Parathyroid adenoma (tissue), 2 donors: ENCODE measurements at regions not wholly inside any gene's neighbourhood (a gene's known extent, or its start where the extent isn't known, plus 50 kb on each side); places are given as distances from the start of the nearest gene placed in this dataset.

ENCODE experiments used
- H2AFZ ChIP-seq: fragments of 300-600 bp; sonication (generic); one replicate; pipeline ENCODE4 v1.7.0; 2017; ENCODE audit warnings: antibody characterized with exemption, mild to moderate bottlenecking
- H3K27ac ChIP-seq: fragments of 300-600 bp; sonication (generic); one replicate; pipeline ENCODE4 v1.7.0; 2017
- H3K27me3 ChIP-seq: fragments of 300-600 bp; sonication (generic); one replicate; pipeline ENCODE4 v1.7.0; 2017; ENCODE audit warnings: low read length; ENCODE audit not compliant: control insufficient read depth, insufficient read depth
- H3K36me3 ChIP-seq: fragments of 300-600 bp; sonication (generic); one replicate; pipeline ENCODE4 v1.7.0; 2017; ENCODE audit warnings: low read length; ENCODE audit not compliant: control insufficient read depth, insufficient read depth
- H3K4me1 ChIP-seq: fragments of 300-600 bp; sonication (generic); one replicate; pipeline ENCODE4 v1.7.0; 2017; ENCODE audit warnings: control low read depth
- H3K4me2 ChIP-seq: fragments of 300-600 bp; sonication (generic); one replicate; pipeline ENCODE4 v1.7.0; 2017; ENCODE audit warnings: low read length
- H3K4me3 ChIP-seq: fragments of 300-600 bp; sonication (generic); one replicate; pipeline ENCODE4 v1.7.0; 2017; ENCODE audit warnings: low read depth, low read length
- H3K79me2 ChIP-seq: fragments of 300-600 bp; sonication (generic); one replicate; pipeline ENCODE4 v1.7.0; 2017; ENCODE audit warnings: control low read depth
- H3K9ac ChIP-seq: fragments of 300-600 bp; sonication (generic); one replicate; pipeline ENCODE4 v1.7.0; 2017; ENCODE audit warnings: mild to moderate bottlenecking
- H3K9me3 ChIP-seq: fragments of 300-600 bp; sonication (generic); one replicate; pipeline ENCODE4 v1.7.0; 2017; ENCODE audit warnings: low read length; ENCODE audit not compliant: control insufficient read depth
- TF ChIP-seq, protein P1 (sequence below): fragments of 300-600 bp; sonication (generic); IDR thresholded peaks from one replicate; pipeline ENCODE4 v1.7.0; 2017; ENCODE audit warnings: antibody characterized with exemption, mild to moderate bottlenecking
- donor health status: primary hyperparathyroidism.

DNA sequence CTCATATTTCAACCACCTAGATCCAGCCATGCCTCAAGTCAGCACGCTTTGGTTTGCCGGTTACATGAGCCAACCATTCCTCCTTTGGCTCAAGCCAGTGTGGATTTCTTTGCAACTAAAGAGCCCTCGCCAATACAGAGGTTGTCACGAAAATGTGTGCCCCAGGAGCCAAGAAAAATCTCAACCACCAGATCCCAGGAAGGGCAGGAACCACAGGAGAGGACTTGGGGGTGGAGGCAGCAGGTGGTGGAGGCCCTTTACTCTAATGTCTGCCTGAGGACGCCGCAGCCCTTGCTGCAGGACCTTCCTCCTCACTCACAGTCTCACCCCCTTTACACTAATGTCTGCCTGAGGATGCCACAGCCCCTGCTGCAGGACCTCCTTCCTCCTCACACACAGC is 144.8 kb upstream of the PHACTR3 start:
- Histone ChIP-seq H3K9ac (no peak overlapping the region), H3K9me3 (no peaks in the 10 kb centered on the region), H3K27ac (no peak overlapping the region), H3K4me3 (no peak overlapping the region), H3K4me1 (no peaks in the 10 kb centered on the region), H3K27me3 (no peaks in the 10 kb centered on the region), H3K79me2 (no peaks in the 10 kb centered on the region), H2AFZ (no peak overlapping the region), H3K36me3 (no peaks in the 10 kb centered on the region), H3K4me2 (no peak overlapping the region)
- TF ChIP-seq, protein P1, sequence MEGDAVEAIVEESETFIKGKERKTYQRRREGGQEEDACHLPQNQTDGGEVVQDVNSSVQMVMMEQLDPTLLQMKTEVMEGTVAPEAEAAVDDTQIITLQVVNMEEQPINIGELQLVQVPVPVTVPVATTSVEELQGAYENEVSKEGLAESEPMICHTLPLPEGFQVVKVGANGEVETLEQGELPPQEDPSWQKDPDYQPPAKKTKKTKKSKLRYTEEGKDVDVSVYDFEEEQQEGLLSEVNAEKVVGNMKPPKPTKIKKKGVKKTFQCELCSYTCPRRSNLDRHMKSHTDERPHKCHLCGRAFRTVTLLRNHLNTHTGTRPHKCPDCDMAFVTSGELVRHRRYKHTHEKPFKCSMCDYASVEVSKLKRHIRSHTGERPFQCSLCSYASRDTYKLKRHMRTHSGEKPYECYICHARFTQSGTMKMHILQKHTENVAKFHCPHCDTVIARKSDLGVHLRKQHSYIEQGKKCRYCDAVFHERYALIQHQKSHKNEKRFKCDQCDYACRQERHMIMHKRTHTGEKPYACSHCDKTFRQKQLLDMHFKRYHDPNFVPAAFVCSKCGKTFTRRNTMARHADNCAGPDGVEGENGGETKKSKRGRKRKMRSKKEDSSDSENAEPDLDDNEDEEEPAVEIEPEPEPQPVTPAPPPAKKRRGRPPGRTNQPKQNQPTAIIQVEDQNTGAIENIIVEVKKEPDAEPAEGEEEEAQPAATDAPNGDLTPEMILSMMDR, result no peak

DNA sequence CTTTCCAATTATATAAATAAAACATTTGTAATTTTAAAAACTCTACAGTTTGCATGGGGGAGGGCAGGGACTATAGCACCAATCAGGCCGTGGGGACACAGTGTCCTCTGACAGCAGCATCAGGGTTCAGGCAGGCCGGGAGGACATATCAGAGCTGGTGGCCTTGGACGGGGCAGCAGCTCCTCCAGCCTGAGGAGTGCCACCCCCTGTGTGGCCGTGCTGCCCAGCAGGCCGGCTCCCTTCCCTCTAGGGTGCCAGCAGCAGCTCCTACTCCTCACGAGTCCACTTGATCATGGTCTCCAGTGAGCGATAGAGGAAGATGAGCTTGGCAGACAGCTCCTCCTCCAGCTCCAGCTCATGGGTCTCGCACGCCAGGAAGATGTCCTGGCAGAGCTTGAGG is 144.0 kb upstream of the PHACTR3 start:
- H2AFZ ChIP-seq, result no peak overlapping the region
- no peaks in the 10 kb centered on the region for H3K36me3 ChIP-seq
- no peaks in the 10 kb centered on the region for H3K9me3 ChIP-seq
- no peaks in the 10 kb centered on the region for H3K4me1 ChIP-seq
- H3K27ac ChIP-seq, result no peak overlapping the region
- H3K9ac ChIP-seq, result no peak overlapping the region
- TF ChIP-seq, protein P1, result no peak
- H3K79me2 ChIP-seq, result no peaks in the 10 kb centered on the region
- H3K4me2 ChIP-seq, result no peak overlapping the region
- H3K27me3 ChIP-seq, result no peaks in the 10 kb centered on the region
- no peak overlapping the region for H3K4me3 ChIP-seq

DNA sequence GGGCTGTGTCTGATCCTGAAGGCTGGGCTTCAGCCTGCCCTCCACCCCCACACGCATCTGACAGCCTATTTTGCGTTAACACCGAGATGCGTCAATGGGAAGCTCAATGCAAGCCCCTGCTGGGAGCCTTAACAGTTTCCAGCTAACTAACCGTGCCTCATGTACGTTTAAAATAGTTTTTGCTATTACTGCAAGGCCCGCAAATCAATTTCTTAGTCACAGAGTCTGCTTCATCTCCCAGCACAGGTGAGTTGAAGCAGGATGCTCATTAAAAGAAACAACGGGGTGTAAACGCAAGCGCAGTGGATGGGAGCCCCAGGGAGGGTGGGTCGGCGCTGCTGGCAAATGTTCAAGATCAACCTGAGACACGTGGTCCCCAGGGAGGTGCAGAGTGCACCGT is 142.8 kb upstream of the PHACTR3 start:
- Histone ChIP-seq H3K27me3 (no peaks in the 10 kb centered on the region), H3K36me3 (no peaks in the 10 kb centered on the region), H3K79me2 (no peaks in the 10 kb centered on the region), H3K9me3 (no peaks in the 10 kb centered on the region), H3K27ac (no peak overlapping the region), H3K4me1 (no peaks in the 10 kb centered on the region), H3K9ac (no peak overlapping the region), H2AFZ (no peak overlapping the region), H3K4me2 (no peak overlapping the region), H3K4me3 (no peak overlapping the region)
- TF ChIP-seq, protein P1, result no peak

DNA sequence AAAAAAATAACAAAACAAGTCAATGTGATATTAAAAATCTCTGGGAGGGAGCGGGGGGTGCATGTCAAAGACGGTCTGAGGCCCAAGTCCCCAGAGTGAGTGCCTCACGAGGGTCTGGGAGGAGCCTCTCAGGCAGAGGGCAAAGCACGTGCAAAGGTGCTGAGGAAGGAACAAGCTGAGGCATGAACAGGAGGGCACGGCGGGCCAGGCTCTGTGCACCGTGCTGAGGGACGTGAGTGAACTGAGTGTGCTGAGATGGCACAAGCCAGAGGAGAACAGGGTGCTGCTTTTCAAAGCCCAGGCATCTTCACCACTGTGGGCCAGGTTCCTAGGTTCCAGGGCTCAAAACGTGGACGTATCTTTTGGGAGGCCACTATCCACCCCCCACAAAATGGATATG is 142.1 kb upstream of the PHACTR3 start:
- Histone ChIP-seq H3K9ac (no peak overlapping the region), H2AFZ (no peak overlapping the region), H3K36me3 (no peaks in the 10 kb centered on the region), H3K4me3 (no peak overlapping the region), H3K27ac (no peak overlapping the region), H3K4me2 (no peak overlapping the region), H3K79me2 (no peaks in the 10 kb centered on the region), H3K4me1 (no peaks in the 10 kb centered on the region), H3K27me3 (no peaks in the 10 kb centered on the region), H3K9me3 (no peaks in the 10 kb centered on the region)
- TF ChIP-seq, protein P1, result no peak

DNA sequence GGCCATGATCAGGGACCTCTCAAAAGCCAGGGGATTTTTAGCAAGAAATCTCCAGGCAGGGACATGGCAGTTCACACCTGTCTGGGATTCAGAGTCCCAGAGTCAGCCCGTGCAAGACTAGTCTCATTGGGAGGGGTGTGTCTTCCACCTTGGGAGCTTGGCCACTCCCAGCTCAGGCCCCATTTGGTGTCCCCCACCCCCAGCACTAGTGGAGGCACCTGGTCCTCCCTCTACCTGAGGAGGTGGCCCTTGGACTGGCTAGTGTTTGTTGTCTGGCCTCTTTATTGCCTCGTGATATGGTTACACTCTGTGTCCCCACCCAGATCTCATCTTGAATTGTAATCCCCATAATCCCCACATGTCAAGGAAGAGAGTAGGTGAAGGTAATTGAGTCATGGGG is 140.8 kb upstream of the PHACTR3 start:
- no peak overlapping the region for H2AFZ ChIP-seq
- H3K79me2 ChIP-seq, result no peaks in the 10 kb centered on the region
- no peaks in the 10 kb centered on the region for H3K27me3 ChIP-seq
- H3K9ac ChIP-seq, result no peak overlapping the region
- no peak overlapping the region for H3K4me3 ChIP-seq
- H3K4me2 ChIP-seq, result no peak overlapping the region
- H3K4me1 ChIP-seq, result no peaks in the 10 kb centered on the region
- TF ChIP-seq, protein P1, result no peak
- no peak overlapping the region for H3K27ac ChIP-seq
- no peaks in the 10 kb centered on the region for H3K36me3 ChIP-seq
- H3K9me3 ChIP-seq, result no peaks in the 10 kb centered on the region
